Fibroblast of lung (primary cell): ENCODE measurements at regions not wholly inside any gene's neighbourhood (a gene's known extent, or its start where the extent isn't known, plus 50 kb on each side); places are given as distances from the start of the nearest gene placed in this dataset.

Source experiments
- DNase-seq, 2 donors: peaks; one replicate each; pipeline versions ENCODE4 v3.0.0 to v3.0.0-alpha.2; 2010; ENCODE audit warnings: low read depth in 2 of 2
- H2AFZ ChIP-seq: 2 replicates; pipeline ENCODE4 v1.5.1; 2012; ENCODE audit warnings: low read length, control low read depth, inconsistent platforms
- H3K27ac ChIP-seq: 2 replicates; pipeline ENCODE4 v1.5.1; 2011; ENCODE audit warnings: low read length, control low read depth; ENCODE audit not compliant: insufficient read depth
- H3K27me3 ChIP-seq: 2 replicates; pipeline ENCODE4 v1.5.1; 2011; ENCODE audit warnings: mild to moderate bottlenecking, low read length; ENCODE audit not compliant: control insufficient read depth, insufficient read depth
- H3K36me3 ChIP-seq: 2 replicates; pipeline ENCODE4 v1.5.1; 2011; ENCODE audit warnings: low read length; ENCODE audit not compliant: control insufficient read depth, insufficient read depth
- H3K4me1 ChIP-seq: 2 replicates; pipeline ENCODE4 v1.5.1; 2011; ENCODE audit warnings: low read length; ENCODE audit not compliant: control insufficient read depth, insufficient read depth; ENCODE audit errors: extremely low read depth
- H3K4me2 ChIP-seq: 2 replicates; pipeline ENCODE4 v1.5.1; 2011; ENCODE audit warnings: low read length, control low read depth; ENCODE audit not compliant: insufficient read depth; ENCODE audit errors: extremely low read depth
- H3K4me3 ChIP-seq, 4 experiments: fragments of 200-600 bp in 1 of 4; sonication (generic) in 1 of 4; replicated peaks in 1 of 4; 2 replicates each; pipeline ENCODE4 v1.5.1; 2011 to 2016; ENCODE audit warnings: low read length in 4 of 4, low read depth in 3 of 4, mild to moderate bottlenecking in 3 of 4, control low read depth in 2 of 4, inconsistent platforms in 1 of 4, mixed read lengths in 1 of 4; ENCODE audit not compliant: insufficient read depth in 1 of 4; ENCODE audit errors: control extremely low read depth in 1 of 4
- H3K79me2 ChIP-seq: 2 replicates; pipeline ENCODE4 v1.5.1; 2012; ENCODE audit warnings: mild to moderate bottlenecking, low read length, inconsistent platforms; ENCODE audit not compliant: control insufficient read depth, insufficient read depth
- H3K9ac ChIP-seq: 2 replicates; pipeline ENCODE4 v1.5.1; 2011; ENCODE audit warnings: mild to moderate bottlenecking, low read length, control low read depth; ENCODE audit not compliant: insufficient read depth
- H3K9me3 ChIP-seq: 2 replicates; pipeline ENCODE4 v1.5.1; 2012; ENCODE audit warnings: low read depth, low read length; ENCODE audit not compliant: control insufficient read depth, insufficient read depth
- H4K20me1 ChIP-seq: 2 replicates; pipeline ENCODE4 v1.5.1; 2011; ENCODE audit warnings: low read length; ENCODE audit not compliant: control insufficient read depth, insufficient read depth; ENCODE audit errors: extremely low read depth
- EZH2 ChIP-seq: IDR thresholded peaks from 2 replicates; pipeline ENCODE4 v1.5.1; 2012; ENCODE audit warnings: low read length, control low read depth, mild to moderate bottlenecking; ENCODE audit errors: missing control alignments
- TF ChIP-seq, protein P1 (sequence below), 2 donors: IDR thresholded peaks in 1 of 2; conservative IDR thresholded peaks in 1 of 2; 1 replicate in 1 of 2; 2 replicates in 1 of 2; pipeline ENCODE4 v1.5.1; 2011 to 2012; ENCODE audit warnings: low read length in 2 of 2, control low read depth in 1 of 2, inconsistent platforms in 1 of 2, low read depth in 1 of 2, mild to moderate bottlenecking in 1 of 2

DNA sequence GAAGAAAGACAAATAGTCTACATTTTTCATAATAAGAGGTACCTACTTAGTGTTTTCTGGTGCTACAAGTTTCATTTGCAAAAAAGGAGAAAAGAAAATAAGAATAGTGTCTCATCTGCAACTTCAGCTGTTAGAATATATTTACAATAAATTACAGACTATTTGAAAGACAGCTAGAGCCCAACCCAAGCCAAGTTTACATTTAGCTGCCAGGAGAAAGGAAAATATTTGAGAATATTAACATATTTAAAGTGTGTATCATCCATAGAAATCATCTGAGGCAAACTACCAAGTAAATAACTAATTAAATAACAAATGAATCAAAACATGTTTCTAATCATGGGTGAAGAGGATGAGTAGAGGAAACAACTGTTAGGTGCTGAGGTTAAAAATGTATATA is 209.2 kb upstream of the ZSWIM2 start:
- Histone ChIP-seq H3K4me3 (no peak overlapping the region), H3K27me3 (no peaks in the 10 kb centered on the region), H3K79me2 (no peaks in the 10 kb centered on the region), H4K20me1 (no peaks in the 10 kb centered on the region), H3K9me3 (no peaks in the 10 kb centered on the region), H2AFZ (no peak overlapping the region), H3K27ac (no peak overlapping the region), H3K4me1 (no peaks in the 10 kb centered on the region), H3K4me2 (no peak overlapping the region), H3K9ac (no peak overlapping the region), H3K36me3 (no peaks in the 10 kb centered on the region)
- DNase-seq, result peak in 1 of 2 donors; percentile 16
- TF ChIP-seq EZH2, result no peak
- TF ChIP-seq, protein P1, sequence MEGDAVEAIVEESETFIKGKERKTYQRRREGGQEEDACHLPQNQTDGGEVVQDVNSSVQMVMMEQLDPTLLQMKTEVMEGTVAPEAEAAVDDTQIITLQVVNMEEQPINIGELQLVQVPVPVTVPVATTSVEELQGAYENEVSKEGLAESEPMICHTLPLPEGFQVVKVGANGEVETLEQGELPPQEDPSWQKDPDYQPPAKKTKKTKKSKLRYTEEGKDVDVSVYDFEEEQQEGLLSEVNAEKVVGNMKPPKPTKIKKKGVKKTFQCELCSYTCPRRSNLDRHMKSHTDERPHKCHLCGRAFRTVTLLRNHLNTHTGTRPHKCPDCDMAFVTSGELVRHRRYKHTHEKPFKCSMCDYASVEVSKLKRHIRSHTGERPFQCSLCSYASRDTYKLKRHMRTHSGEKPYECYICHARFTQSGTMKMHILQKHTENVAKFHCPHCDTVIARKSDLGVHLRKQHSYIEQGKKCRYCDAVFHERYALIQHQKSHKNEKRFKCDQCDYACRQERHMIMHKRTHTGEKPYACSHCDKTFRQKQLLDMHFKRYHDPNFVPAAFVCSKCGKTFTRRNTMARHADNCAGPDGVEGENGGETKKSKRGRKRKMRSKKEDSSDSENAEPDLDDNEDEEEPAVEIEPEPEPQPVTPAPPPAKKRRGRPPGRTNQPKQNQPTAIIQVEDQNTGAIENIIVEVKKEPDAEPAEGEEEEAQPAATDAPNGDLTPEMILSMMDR (conservative IDR thresholded peaks at IDR 0.05 in 1 of 2, IDR thresholded peaks at IDR 0.05 in 1 of 2; ENCODE audit: low read depth in 1 of 2, low read length in 2 of 2), result no peak

DNA sequence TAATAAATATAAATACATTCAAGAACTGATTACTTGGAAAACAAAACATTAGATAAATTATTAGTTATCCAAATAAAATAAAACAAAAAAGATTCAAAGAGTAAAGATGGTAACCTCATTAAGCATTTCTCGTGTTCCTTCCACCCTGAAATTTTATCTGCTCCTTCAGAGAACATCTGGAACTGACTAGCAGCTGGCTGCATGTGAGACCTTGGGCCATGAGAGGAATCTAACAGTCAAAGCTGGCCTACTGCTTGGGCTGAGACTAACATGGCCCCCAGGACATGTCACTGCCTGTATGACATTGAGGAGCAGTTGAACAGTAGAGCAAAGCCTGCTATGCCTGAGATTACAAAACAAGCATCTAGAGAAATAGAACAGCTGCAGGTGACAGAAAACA is 208.5 kb upstream of the ZSWIM2 start:
- no peak overlapping the region for H3K9ac ChIP-seq
- no peaks in the 10 kb centered on the region for H3K4me1 ChIP-seq
- no peaks in the 10 kb centered on the region for H3K9me3 ChIP-seq
- H3K4me3 ChIP-seq, result no peak overlapping the region
- no peak overlapping the region for H2AFZ ChIP-seq
- no peaks in the 10 kb centered on the region for H3K36me3 ChIP-seq
- H3K27ac ChIP-seq, result no peak overlapping the region
- H4K20me1 ChIP-seq, result no peaks in the 10 kb centered on the region
- no peaks in the 10 kb centered on the region for H3K79me2 ChIP-seq
- no peak for DNase-seq
- TF ChIP-seq EZH2, result no peak
- TF ChIP-seq, protein P1 (conservative IDR thresholded peaks at IDR 0.05 in 1 of 2, IDR thresholded peaks at IDR 0.05 in 1 of 2; ENCODE audit: low read depth in 1 of 2, low read length in 2 of 2), result no peak
- no peaks in the 10 kb centered on the region for H3K27me3 ChIP-seq
- no peak overlapping the region for H3K4me2 ChIP-seq

DNA sequence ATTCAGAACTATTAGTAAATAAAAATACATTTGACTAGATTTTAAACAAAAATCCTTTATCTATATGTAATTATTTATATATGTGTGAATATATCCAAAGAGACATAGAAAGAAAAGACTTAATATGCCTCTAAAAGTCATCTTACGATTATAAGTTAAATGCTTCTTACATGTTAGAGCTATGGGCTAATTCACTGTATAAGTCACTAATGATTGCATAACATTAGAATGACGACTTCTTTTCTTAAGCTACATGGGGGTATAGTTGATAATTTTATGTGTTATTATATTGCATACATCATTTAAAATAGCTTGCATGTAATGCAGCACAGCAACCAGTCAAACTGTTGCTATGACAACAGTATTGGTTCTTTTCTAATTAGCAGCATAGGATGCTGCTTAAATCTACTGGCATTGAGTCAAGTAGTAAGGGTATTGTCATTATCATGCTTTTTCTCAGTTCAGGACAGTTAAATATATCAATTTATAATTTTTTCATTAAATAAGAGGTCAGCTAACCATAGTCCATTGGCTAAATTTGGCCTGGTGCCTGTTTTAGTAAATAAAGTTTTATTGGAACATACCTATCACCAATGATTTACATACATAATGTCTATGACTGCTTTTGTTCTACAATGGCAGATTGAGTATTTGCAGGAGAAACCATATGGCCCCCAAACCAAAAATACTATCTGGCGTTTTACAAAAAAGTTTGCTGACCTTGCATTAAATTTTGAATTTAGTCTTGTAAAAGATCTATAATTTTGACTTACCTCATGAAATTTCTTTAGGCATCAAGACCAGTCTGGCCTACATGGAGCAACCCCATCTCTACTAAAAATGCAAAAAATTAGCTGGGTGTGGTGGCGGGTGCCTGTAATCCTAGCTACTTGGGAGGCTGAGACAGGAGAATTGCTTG is 207.7 kb upstream of the ZSWIM2 start:
- TF ChIP-seq, protein P1 (conservative IDR thresholded peaks at IDR 0.05 in 1 of 2, IDR thresholded peaks at IDR 0.05 in 1 of 2; ENCODE audit: low read depth in 1 of 2, low read length in 2 of 2), result no peak
- no peak for TF ChIP-seq EZH2
- Histone ChIP-seq H3K4me1 (no peaks in the 10 kb centered on the region), H3K36me3 (no peaks in the 10 kb centered on the region), H3K4me3 (no peak overlapping the region), H3K9ac (no peak overlapping the region), H3K27ac (no peak overlapping the region), H2AFZ (no peak overlapping the region), H3K9me3 (no peaks in the 10 kb centered on the region), H3K27me3 (no peaks in the 10 kb centered on the region), H4K20me1 (no peaks in the 10 kb centered on the region), H3K4me2 (no peak overlapping the region), H3K79me2 (no peaks in the 10 kb centered on the region)
- DNase-seq, result no peak
